Aorta (tissue), 5 donors: ENCODE measurements at regions not wholly inside any gene's neighbourhood (a gene's known extent, or its start where the extent isn't known, plus 50 kb on each side); places are given as distances from the start of the nearest gene placed in this dataset.

ENCODE experiments used
- ATAC-seq: fragments of 200-7000 bp; cut with Tn5 transposase; one replicate; pipeline ENCODE4 v1.9.1; 2022; ENCODE audit warnings: moderate library complexity; ENCODE audit not compliant: low FRiP score
- DNase-seq, 2 donors: peaks; one replicate each; pipeline ENCODE4 v3.0.0-alpha.2; 2020
- H3K27ac ChIP-seq, 2 donors: one replicate each; pipeline ENCODE4 v1.5.1; 2013; ENCODE audit warnings: low read length in 2 of 2, mild to moderate bottlenecking in 2 of 2, moderate library complexity in 2 of 2, control low read depth in 1 of 2, inconsistent platforms in 1 of 2, low read depth in 1 of 2
- H3K27me3 ChIP-seq, 2 donors: one replicate each; pipeline ENCODE4 v1.6.1; 2013; ENCODE audit warnings: control low read depth in 1 of 2, low read length in 1 of 2, mild to moderate bottlenecking in 1 of 2, moderate library complexity in 1 of 2; ENCODE audit not compliant: insufficient read depth in 2 of 2, control insufficient read depth in 1 of 2
- H3K36me3 ChIP-seq, 2 donors: one replicate each; pipeline ENCODE4 v1.6.1; 2013; ENCODE audit warnings: control low read depth in 1 of 2, low read length in 1 of 2, mild to moderate bottlenecking in 1 of 2; ENCODE audit not compliant: insufficient read depth in 2 of 2, control insufficient read depth in 1 of 2
- H3K4me1 ChIP-seq, 2 donors: one replicate each; pipeline ENCODE4 v1.6.1; 2013; ENCODE audit warnings: low read length in 2 of 2, control low read depth in 1 of 2, mild to moderate bottlenecking in 1 of 2, moderate library complexity in 1 of 2; ENCODE audit not compliant: insufficient read depth in 2 of 2, control insufficient read depth in 1 of 2
- H3K4me3 ChIP-seq, 2 donors: one replicate each; pipeline ENCODE4 v1.5.1; 2013; ENCODE audit warnings: low read length in 2 of 2, control low read depth in 1 of 2, mild to moderate bottlenecking in 1 of 2
- H3K9me3 ChIP-seq: one replicate; pipeline ENCODE4 v1.6.1; 2013; ENCODE audit warnings: mild to moderate bottlenecking, low read length; ENCODE audit not compliant: control insufficient read depth
- WGBS, 2 donors: extraction: QIAGEN DNeasy Blood & Tissue Kit; methylation state at CpG; one replicate each; pipeline ENCODE4 v1.1.7; 2013; 5-methylcytosine and 5-hydroxymethylcytosine counted together
- intact Hi-C, 2 donors: fragments of 100-400 bp; cut with DNase I; formaldehyde crosslinking; loops; one replicate each; pipeline versions ENCODE4 v1.14.2 to v1.15.0; 2022
- donor health status: healthy with polysubstance abuse.
- donor health status: Bipolar disorder and iron deficiency.
- donor health status: DM: no; HTN: no; CAD: no.
- donor health status: DM: no; HTN: no; CAD: no.
- donor health status: DM: yes; HTN: yes; CAD: no.

GRCh38 chr2:67716895-67717396 is 319.8 kb downstream of the ETAA1 start:
- no peaks in the 10 kb centered on the region for H3K9me3 ChIP-seq
- no peaks in the 10 kb centered on the region for H3K4me1 ChIP-seq
- intact Hi-C loops: no loop called here
- H3K36me3 ChIP-seq: no peaks in the 10 kb centered on the region
- ATAC-seq (no peak), DNase-seq (no peak)
- 81 to 86% methylated on average over 1 of the region's 1 CpG for WGBS, 2 donors
- H3K27me3 ChIP-seq: no peaks in the 10 kb centered on the region
- H3K4me3 ChIP-seq: no peak overlapping the region
- no peak overlapping the region for H3K27ac ChIP-seq

GRCh38 chr2:67717692-67718091 is 320.6 kb downstream of the ETAA1 start:
- intact Hi-C loops: no loop called here
- no peak for ATAC-seq
- H3K4me1 ChIP-seq: no peaks in the 10 kb centered on the region
- H3K27ac ChIP-seq: no peak overlapping the region
- no peak overlapping the region for H3K4me3 ChIP-seq
- DNase-seq: no peak
- H3K36me3 ChIP-seq: no peaks in the 10 kb centered on the region
- H3K27me3 ChIP-seq: no peaks in the 10 kb centered on the region
- no peaks in the 10 kb centered on the region for H3K9me3 ChIP-seq

- no peaks in the 10 kb centered on the region for H3K27me3 ChIP-seq
- no peaks in the 10 kb centered on the region for H3K36me3 ChIP-seq
- ATAC-seq (no peak), DNase-seq (no peak)
- H3K9me3 ChIP-seq: peaks cover 1% of the 10 kb centered on the region
- 95 to 96% methylated on average over 2 of the region's 2 CpGs for WGBS, 2 donors
- no peaks in the 10 kb centered on the region for H3K4me1 ChIP-seq
- intact Hi-C loops: no loop called here
- H3K27ac ChIP-seq: no peak overlapping the region
- no peak overlapping the region for H3K4me3 ChIP-seq
These were observed 322.2 kb downstream of the ETAA1 start for GRCh38 chr2:67719351-67719750.

DNA sequence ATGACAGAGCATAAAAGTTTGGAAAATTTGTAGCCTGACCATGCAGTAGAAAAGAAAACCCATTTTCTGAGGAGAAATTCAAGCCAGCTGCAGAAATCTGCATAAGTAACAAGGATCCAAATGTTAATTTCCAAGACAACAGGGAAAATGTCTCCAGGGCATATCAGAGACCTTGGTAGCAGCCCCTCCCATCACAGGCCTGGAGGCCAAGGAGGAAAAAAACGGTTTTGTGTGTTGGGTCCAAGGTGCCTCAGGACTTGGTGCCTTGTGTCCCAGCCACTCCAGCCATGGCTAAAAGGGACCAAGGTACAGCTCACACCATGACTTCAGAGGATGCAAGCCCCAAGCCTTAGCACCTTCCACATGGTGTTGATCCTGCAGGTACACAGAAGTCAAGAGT is 324.4 kb downstream of the ETAA1 start:
- H3K4me1 ChIP-seq: no peaks in the 10 kb centered on the region
- no peaks in the 10 kb centered on the region for H3K36me3 ChIP-seq
- no peak for ATAC-seq
- H3K27me3 ChIP-seq: no peaks in the 10 kb centered on the region
- intact Hi-C loops: no loop called here
- 95 to 100% methylated on average over 1 of the region's 1 CpG for WGBS, 2 donors
- peaks cover 2% of the 10 kb centered on the region for H3K9me3 ChIP-seq
- no peak for DNase-seq
- H3K27ac ChIP-seq: no peak overlapping the region
- no peak overlapping the region for H3K4me3 ChIP-seq

- Histone ChIP-seq H3K4me1 (peaks cover 0 to 2% of the 10 kb centered on the region in 2 donors), H3K9me3 (peaks cover 2% of the 10 kb centered on the region), H3K4me3 (no peak overlapping the region), H3K36me3 (no peaks in the 10 kb centered on the region), H3K27me3 (no peaks in the 10 kb centered on the region), H3K27ac (no peak overlapping the region)
- DNase-seq (no peak), ATAC-seq (no peak)
- intact Hi-C loops: no loop called here
- WGBS, 2 donors: 98 to 99% methylated on average over 2 of the region's 2 CpGs
These were observed 327.1 kb downstream of the ETAA1 start for GRCh38 chr2:67724261-67724660.

- WGBS, 2 donors: 59 to 65% methylated on average over 1 of the region's 1 CpG
- no peak for ATAC-seq
- Histone ChIP-seq H3K36me3 (no peaks in the 10 kb centered on the region), H3K27ac (no peak overlapping the region), H3K9me3 (peaks cover 2% of the 10 kb centered on the region), H3K4me1 (peaks cover 0 to 2% of the 10 kb centered on the region in 2 donors), H3K4me3 (no peak overlapping the region), H3K27me3 (no peaks in the 10 kb centered on the region)
- intact Hi-C loops: no loop called here
- no peak for DNase-seq
These were observed 328.6 kb downstream of the ETAA1 start for GRCh38 chr2:67725731-67726130.

GRCh38 chr2:67726416-67726815 is 329.3 kb downstream of the ETAA1 start:
- Histone ChIP-seq H3K27me3 (no peaks in the 10 kb centered on the region), H3K36me3 (no peaks in the 10 kb centered on the region), H3K4me3 (no peak overlapping the region), H3K9me3 (peaks cover 2% of the 10 kb centered on the region), H3K4me1 (peaks cover 0 to 2% of the 10 kb centered on the region in 2 donors), H3K27ac (no peak overlapping the region)
- 95% methylated on average over 4 of the region's 4 CpGs for WGBS, 2 donors
- DNase-seq (no peak), ATAC-seq (no peak)
- intact Hi-C loops: no loop called here

DNA sequence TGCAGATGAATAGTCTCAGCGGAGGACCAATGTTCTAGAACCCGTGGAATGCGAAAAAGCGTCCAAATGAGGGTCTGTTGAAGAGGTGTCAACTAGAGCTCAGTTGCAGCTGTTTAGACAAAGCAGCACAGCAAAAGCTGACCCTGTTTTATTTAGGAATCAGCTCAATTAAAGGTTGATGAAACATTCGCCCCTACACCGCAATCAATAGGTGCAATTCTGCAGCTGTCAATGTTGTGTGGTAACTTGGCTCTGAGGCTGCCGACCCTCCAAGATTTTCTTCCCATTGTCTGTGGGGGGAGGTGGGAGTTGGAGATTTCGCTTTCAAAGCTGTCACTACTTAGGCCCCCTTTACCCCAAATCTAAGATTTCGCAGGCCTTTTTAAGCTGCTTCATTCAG is 330.0 kb downstream of the ETAA1 start:
- 92% methylated on average over 9 of the region's 9 CpGs for WGBS, 2 donors

DNA sequence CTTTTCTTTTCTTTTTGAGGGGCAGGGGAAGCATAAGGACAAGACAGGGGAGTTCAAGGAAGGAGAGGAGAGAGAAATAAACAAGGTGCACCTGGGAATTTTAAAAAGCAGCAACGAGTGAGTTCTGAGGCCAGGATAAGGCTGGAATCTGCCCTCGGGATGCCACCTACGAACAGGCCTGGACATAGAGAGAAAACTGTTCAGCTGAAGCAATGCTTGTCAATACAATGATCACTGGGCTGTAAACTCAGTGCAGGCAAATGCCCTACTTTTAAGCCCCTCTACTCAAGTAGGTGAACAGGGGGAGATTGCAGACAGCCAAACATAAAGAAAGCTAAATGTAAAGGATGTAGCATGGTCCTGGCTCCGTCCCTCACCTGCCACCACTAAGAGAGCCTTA is 330.5 kb downstream of the ETAA1 start:
- ATAC-seq (no peak), DNase-seq (no peak)
- Histone ChIP-seq H3K27me3 (no peaks in the 10 kb centered on the region), H3K9me3 (peaks cover 2% of the 10 kb centered on the region), H3K4me3 (no peak overlapping the region), H3K4me1 (peaks cover 0 to 2% of the 10 kb centered on the region in 2 donors), H3K27ac (no peak overlapping the region), H3K36me3 (no peaks in the 10 kb centered on the region)
- intact Hi-C loops: no loop called here
- WGBS, 2 donors: 84 to 88% methylated on average over 4 of the region's 4 CpGs

More for the DNA sequence above, 330.0 kb downstream of the ETAA1 start:
- no peak for DNase-seq
- H3K36me3 ChIP-seq: no peaks in the 10 kb centered on the region
- H3K27me3 ChIP-seq: no peaks in the 10 kb centered on the region
- H3K9me3 ChIP-seq: peaks cover 2% of the 10 kb centered on the region
- ATAC-seq: no peak
- intact Hi-C loops: no loop called here
- no peak overlapping the region for H3K4me3 ChIP-seq
- H3K27ac ChIP-seq: no peak overlapping the region
- H3K4me1 ChIP-seq: peaks cover 0 to 2% of the 10 kb centered on the region in 2 donors
